HG02588 (cell line): ENCODE measurements at regions not wholly inside any gene's neighbourhood (a gene's known extent, or its start where the extent isn't known, plus 50 kb on each side); places are given as distances from the start of the nearest gene placed in this dataset.

Experiments used
- ATAC-seq: cut with Tn5 transposase; IDR thresholded peaks from one replicate; pipeline ENCODE4 v1.9.1; 2021; ENCODE audit warnings: mild to moderate bottlenecking, moderate library complexity; ENCODE audit not compliant: unreplicated experiment

DNA sequence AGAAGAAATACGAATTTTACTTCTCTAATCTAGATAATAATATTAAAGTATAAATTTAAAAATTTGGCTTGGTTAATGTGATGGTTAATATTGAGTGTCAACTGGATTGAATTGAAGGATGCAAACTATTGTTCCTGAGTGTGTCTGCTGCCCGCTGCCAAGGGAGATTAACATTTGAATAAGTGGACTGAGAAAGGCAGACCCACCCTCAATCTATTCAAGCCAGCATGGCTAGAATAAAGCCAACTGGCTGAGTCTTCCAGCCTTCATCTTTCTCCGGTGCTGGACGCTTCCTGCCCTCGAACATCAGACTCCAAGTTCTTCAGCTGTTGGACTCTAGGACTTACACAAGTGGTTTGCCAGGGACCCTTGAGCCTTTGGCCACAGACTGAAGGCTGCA is 152.7 kb downstream of the TBXT start:
- ATAC-seq, result no peak

DNA sequence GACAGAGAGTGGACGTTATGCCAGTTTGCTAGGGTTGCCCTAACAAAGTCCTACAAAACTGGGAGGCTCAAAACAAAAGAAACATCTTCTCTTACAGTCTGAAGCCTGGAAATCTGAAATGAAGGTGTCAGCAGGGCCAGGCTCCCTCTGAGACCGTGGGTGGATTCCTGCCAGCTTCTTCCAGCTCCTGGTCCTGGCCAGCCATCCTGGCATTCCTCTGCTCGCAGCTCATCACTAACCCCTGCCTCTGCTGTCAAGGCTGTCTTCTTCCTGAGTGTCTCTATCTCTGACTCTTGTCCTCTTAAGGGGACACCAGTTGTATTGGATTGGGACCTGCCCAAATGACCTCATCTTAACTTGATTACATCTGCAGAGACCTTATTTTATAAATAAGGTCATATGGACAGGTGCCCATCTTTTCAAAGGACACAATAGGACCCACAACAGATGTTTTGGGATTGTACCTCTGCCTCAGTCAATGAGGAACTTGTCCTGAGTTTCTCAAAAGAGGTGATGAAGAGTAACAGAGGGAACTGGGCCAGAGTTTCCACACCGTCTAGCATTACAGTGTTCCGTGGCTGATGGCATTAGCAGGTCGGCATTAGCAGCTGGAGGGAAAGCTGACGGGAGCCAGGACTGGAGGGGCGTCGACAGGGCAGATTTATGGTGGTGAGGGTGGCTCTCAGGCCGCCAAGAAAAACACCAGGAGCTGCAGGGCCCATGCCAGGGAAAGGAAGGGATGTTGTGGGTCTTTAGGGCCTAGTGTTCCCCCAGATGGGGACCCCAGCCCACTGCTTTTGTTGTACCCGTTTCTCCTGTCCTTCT is 157.3 kb downstream of the TBXT start:
- ATAC-seq, result no peak

DNA sequence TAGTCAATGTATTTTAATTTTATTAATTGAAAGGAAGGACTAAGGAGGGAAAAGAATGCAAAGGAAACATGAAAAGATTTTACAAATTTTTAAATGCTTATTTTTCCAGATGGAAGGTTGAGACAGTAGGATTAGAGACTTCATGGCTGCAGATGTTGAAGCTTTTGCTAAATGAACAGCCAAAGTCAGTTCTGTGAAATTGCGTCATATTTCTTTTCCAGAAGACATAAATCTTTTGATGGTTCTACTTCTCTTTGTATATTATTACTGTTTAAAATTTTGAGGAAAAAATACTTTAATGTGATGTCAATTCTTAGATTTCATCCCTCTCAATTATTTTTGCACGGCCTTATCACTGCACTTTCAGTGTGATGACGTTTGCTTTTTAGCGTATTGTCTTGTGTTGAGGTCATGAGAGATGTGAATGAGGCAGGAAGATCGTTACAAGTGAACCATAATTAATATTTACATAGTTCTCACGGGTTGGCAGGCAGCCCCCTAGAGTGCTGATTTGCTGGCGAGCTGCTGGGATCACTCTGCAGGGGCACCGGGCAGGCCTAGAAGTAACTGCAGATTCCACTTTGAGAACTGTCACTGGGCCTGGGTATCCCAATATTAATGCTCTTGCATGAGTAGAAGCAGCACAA is 158.1 kb downstream of the TBXT start:
- no peak for ATAC-seq

DNA sequence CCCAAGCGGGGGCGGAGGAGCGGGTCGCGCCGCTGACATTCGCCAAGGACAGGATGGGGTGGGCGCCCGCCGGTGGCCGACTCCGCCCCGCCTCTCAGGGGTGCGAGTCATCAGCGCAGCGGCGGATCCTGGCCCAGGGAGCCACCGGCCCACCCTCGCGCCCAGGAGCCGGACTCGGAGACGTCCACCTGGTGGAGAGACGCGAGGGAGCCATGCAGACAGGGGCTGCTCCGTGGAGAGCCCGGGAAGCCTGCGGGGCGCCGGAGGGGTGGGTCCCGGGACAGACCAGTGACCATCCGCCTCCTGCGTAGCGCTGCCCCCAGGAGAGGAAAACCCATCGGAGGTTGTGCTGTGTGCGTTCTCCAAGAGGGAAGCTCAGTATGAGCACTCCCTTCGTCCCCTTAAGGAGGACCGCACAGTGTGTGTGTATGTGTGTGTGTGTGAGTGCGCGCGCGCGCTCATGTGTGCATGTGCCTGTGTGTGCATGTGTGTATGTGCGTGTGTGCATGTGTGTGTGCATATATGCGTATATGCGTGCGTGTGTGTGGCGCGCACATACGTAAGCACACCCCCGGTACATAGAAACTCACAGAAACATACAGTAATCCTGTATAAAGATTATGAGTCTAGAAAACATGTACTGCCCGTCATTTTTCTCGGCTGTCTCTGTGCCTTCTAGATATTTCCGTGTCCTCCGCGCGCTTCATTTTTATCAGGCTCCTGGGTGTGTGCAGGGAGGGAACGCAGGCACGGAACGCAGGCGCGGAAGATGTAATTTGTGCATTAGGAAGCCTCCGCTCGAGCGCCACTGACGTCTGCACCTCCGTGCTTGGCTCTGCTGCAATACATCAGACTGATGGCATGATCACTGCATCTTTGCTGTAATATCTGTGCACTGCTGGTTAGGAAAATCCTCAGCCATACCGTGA is 158.9 kb downstream of the TBXT start:
- ATAC-seq, result no peak

DNA sequence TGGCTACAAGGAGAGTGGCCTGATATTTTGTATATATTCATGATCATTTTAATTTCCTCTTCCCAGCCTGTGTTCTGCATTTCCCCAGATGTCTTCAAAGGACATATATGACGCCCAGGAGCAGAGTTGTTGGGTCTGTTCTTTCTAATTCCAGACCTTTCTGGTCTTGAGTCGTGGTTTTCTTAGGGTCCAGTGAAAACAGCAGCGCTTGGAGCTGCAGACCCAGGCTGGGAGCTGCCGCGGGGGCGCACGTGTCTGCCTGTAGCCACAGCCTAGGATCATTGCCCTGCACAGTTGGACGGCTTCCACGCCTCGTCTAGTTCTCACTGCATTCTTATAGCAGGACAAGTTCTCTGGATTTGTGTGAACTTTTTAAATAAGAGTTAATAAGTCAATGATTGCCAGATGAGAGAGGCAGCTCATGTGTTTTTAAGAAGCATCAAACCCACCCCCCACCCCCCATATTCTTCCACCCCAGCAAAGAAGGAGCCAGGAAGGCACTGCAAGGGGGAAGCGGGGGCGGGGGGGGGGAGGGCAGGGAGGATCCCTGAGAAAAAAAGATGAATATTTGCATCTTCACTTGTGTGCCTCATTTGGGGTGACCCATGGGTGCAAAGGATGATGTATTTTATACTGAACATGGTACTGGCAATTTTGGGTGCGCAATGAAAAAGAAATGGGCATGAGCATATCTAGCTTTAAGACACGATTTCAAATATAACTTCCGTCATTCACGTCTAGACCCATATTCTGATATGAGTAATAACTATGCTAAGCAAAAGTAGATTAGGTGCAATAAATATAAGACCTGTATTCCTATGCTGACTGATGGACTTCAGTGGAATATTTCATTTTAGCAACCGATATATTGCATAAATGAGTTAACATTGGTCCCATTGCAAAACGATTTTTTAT is 160.0 kb downstream of the TBXT start:
- no peak for ATAC-seq

DNA sequence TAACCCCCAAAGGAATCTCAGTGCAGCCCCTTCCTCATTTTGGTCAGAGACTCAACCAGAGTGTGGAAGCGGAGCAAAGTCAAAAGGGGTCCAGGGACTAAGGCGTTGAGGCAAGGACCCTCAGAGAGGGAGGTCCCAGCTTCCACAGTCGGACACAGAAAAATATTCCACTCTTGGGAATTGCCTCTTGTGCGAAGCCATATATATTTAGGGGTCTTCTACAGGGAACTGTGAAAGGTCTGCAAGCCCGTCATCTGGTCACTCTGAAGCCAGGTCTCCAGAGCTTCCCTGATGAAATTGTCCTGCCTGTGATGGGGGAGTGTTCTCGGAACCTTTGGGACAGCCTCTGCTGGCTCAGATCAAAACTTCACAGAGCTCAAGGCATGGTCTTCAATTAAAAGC is 160.8 kb downstream of the TBXT start:
- no peak for ATAC-seq

DNA sequence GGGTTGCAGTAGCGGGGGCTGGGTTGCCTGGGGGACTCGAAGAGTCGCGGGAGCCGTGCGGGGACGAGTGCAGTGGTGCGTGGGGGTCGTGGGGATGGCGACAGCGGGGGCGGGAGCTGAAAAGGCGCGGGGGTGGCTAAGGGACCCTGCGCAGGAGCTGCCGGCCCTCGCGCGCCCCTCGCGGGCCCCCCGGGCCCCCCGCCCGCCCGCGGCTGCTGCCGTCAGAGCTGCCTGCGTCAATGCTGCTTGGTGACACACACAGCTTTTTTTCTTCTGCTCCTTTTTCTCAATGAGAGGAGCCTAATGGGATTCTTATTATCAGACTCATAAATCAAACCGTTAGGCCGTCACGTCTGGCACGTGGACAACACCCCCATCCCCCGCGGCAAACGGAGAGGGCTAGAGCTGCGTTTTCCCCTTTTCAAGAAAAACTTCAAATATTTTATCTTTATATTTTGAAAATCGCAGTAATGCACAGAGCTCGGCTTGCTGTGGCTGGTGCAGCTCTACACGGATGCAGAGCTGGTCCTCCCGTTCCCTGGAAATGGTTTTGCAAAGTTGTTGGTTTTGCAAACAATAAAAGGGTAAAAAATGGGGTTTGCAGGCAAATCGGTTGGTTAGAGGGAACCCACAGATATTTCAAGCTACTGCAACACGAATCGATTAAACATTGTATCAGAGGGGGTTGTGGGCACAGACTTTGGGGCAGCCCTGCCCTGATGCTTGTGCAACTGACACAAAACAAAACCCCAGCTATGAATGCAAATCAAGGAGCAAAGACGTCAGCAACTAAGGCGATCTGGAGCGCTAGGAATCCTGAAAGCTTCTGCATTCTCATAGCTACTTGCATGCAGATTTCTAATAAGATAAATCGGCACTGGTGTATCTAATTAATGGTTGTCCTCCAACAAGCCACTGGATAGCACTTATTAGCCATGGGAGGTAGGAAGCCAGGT is 161.4 kb downstream of the TBXT start:
- ATAC-seq, result no peak

DNA sequence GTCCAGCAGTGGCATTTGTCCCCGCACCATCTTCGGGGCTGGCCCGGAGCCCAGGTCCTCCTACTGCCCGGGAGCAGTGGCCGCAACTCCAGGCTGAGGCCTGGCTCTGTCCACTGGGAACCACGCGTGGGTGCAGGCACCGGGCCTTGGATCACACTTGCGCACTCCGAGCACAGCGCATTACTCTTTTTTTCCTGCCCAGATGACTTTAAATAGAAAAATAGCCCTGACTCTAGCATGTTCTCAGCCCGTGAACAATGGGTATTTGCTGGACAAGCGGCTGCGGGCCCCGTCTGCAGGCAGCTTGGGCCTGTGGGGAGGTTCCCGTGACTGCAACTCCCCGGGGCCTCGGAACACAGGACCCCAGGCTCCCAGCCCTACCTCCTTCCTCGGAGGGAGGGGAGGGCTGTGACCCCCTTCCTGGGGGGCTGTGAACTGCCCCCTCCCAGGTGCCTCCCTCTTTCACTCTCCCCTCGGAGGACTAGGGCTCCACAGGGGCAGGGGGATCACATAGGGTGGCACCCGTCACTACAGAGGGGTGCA is 162.2 kb downstream of the TBXT start:
- no peak for ATAC-seq

DNA sequence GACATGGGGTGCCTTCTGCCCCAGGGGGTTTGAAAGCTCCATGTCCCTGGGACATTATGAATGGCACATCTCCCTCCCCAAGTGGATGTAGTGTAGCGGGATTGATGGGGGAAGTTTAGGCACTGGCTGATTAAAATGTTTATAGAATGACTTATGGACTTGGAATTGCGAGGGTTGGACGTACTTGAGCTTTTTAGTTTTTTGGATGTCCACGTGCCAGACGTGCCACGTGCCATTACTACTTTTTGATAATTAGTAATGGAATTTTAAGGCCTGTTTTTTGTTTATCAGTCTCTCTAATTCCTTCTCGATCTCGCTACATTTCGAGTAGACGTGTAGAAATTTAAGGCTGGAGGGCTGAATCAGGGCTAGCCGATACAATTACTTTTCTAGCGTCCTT is 162.8 kb downstream of the TBXT start:
- no peak for ATAC-seq

DNA sequence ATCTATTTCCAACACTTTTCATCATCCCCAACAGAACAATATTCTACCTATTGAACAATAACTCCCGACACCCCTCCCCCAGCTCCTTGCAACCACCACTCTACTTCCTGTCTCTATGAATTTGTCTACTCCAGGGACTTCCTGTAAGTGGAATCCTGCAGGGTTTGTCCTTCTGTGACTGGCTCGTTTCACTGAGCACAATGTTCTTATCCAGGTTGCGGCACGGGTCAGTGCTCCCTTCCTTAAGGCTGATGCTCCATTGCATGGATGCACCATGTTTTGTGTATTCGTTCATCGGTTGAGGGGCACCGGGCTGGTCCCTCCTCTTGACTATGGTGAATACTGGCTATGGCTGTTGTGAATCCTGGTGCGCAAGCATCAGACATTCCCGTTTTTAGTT is 163.2 kb downstream of the TBXT start:
- ATAC-seq, result no peak

DNA sequence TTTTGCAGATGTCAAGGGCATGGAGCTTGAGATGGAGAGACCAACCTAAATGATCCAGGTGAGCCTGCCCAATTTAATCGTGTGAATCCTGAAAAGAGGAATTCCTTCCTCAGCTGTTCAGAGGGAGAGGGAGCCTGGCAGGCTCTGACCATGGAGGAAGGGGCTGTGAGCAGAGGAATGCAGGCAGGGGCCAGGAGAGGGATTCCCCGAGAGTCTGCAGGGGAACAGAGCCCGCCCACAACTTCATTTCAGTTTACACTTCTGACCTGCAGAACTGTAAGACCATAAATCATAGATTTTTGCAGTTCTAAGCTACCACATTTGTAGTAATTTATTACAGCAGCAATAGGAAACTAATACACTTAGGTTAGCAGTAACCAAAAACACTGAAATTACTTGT is 164.1 kb downstream of the TBXT start:
- ATAC-seq, result no peak

DNA sequence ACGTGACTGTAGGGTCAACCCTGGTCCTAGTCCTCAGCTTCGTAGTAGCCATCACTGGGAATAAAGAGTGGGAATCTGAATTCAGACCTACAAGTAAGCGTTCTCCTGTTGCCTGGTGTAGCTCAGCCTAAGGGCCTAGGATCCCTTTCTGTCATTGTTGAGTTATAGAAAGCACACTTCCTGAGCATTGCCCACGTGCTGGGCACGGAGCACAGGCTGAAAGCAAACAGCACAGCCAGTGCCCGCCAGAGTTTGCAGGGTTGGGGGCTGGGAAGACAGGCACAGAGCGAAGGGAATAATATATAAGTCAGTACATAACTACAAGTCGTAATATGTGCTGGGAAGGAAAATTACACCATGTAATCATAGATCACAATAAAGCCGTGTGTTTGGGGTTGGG is 166.3 kb downstream of the TBXT start:
- no peak for ATAC-seq

DNA sequence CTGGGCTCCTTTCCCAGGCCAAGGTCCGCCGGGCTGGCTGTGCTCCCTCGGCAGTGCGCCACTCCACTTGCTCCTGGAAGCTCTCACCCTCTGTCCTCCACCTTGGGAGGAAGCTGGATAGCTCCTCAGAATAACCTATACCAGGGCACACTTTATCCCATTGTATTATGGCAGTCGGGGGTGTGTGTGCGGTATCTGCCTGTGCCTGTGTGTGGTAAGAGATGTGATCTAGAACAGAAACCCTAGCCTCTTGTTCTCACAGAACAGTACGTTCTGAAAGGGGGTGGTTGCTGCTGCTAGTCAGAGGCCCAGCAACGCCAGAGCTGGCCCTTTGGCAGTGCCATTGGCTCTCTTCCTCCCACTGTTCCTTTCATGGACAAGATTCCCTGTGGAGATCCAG is 168.4 kb downstream of the TBXT start:
- ATAC-seq, result no peak

DNA sequence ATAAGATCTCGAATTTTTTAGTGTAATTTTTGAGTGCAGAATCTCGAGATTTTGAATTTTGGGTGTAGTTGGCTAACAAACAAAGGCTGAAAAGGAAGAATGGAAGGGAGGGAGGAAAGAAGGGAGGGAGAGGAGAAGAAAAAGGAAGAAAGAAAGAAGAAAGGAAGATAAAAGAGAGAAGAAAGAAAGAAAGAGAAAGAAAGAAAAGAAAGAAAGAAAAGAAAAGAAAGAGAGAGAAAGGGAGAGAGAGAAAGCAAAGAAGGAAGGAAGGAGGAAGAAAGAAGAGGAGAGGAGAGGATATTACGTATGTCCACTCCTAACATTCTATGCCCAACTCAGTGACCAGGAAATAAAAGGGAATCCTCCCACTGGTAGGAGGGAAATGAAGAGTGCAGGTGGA is 169.6 kb downstream of the TBXT start:
- no peak for ATAC-seq

DNA sequence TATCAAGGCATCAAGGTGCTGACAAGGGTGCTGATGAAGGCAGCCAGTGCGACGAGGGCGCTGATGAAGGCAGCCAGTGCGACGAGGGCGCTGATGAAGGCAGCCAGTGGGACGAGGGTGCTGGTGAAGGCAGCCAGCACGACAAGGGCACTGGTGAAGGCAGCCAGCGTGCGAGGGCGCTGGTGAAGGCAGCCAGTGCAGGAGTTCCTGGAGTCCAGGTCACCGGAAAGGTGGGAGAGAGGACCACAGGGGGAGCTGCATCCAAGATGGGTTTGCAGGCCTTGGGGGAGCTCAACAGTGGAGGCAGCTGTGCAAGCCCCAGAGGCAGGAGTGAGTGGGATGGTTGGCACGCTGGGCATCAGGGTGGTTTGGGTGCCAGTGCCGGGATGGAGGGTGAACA is 176.3 kb downstream of the TBXT start:
- ATAC-seq, result no peak

DNA sequence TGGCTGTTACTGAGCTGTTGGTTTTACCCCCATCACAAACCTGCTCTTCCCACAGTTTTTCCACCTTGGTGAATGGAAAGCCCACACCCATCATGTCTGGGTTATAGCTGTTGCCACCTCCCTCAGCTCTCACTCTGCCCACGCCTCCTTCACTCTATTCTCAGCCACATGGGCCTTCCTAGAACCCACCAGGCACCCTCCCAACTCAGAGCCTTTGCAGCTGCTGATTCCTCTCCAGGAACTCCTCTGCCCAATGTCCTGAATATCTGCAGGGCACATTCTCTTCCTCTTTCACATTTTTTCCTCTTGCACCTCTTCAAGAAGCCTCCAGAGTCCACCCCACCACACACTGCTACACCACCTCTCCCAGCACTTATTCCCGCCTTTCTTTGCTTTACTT is 177.4 kb downstream of the TBXT start:
- no peak for ATAC-seq

DNA sequence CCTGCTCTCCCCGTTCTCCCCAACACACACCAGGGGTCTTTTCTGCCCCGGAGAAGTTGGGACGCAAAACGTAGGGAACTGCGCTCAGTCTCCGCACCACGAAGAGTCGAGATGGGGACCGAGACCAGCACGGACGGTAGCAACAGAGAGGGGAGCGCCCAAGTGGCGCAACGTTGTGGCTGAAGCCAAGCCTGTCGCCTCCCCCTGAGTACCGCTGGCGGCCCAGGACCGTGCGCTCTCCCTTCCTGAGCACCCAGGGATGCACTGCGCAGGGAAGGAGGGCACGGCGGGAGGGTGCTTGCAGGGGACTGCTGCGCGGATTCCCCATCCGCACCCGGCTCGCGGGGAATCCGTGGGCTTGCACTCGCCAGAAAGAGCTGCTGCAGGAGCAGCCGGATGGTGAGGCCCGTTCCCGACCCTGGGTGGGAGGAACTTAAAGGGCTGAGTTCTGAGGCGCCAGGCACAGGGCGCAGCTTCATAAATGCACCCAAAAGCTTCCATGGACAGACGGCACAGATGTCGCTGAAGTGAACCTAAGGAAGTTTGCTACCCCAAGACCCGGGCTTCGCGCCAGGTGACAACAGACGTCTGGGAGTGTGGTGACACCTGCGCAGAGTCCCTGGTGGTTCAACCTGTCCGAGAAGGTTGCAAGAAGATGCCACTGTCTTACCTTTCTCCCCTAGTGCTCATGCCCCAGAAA is 178.7 kb downstream of the TBXT start:
- ATAC-seq, result no peak

DNA sequence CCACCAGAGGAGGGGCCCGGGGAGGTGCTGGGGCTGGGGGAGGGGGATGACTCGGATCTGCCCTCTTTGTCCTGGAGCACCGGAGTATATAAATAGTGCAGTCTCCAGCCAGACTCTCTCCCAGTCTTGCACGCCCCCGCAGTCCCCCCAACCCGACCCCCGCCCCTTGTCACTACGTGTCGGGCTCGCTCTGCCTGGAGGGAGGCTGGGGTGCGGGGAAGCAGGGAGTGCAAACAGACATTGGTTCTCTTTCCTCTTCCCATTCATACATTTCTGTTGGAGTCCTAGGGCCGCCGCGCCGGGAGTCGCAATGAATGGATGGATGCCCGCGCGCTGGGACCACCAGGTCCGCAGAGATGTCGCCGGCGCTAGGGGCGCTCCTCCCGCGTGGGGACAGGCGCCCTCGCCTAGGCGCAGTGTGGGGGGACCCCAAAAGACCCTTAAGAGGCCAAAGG is 179.3 kb downstream of the TBXT start:
- no peak for ATAC-seq
